GM12864 (cell line): ENCODE measurements at regions not wholly inside any gene's neighbourhood (a gene's known extent, or its start where the extent isn't known, plus 50 kb on each side); places are given as distances from the start of the nearest gene placed in this dataset.

Experiments
- DNase-seq: peaks from one replicate; pipeline ENCODE4 v3.0.0-alpha.2; 2011; ENCODE audit warnings: low read depth
- H3K4me3 ChIP-seq: 2 replicates; pipeline ENCODE4 v1.5.1; 2011; ENCODE audit warnings: mild to moderate bottlenecking, low read depth, low read length, control low read depth
- TF ChIP-seq, protein P1 (sequence below): IDR thresholded peaks from 2 replicates; pipeline ENCODE4 v1.5.1; 2011; ENCODE audit warnings: low read depth, mild to moderate bottlenecking, moderate library complexity, low read length, control low read depth, inconsistent platforms; ENCODE audit errors: missing control alignments

DNA sequence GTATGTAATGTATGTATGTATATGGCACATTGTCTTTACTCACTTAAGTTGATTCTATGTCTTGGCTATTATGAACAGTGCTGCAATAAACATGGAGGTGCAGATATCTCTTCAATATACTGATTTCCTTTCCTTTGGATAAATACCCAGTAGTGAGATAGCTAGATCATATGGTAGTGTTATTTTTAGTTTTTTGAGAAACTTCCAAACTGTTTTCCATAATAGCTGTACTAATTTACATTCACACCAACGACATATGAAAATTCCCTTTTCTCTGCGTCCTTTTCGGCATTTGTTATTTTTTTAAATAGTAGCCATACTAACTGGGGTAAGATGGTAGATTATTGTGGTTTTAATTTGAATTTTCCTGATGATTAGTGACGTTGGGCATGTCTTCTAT lies 445.6 kb downstream of the NFIB start:
- TF ChIP-seq, protein P1, sequence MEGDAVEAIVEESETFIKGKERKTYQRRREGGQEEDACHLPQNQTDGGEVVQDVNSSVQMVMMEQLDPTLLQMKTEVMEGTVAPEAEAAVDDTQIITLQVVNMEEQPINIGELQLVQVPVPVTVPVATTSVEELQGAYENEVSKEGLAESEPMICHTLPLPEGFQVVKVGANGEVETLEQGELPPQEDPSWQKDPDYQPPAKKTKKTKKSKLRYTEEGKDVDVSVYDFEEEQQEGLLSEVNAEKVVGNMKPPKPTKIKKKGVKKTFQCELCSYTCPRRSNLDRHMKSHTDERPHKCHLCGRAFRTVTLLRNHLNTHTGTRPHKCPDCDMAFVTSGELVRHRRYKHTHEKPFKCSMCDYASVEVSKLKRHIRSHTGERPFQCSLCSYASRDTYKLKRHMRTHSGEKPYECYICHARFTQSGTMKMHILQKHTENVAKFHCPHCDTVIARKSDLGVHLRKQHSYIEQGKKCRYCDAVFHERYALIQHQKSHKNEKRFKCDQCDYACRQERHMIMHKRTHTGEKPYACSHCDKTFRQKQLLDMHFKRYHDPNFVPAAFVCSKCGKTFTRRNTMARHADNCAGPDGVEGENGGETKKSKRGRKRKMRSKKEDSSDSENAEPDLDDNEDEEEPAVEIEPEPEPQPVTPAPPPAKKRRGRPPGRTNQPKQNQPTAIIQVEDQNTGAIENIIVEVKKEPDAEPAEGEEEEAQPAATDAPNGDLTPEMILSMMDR: no peak
- no peak overlapping the region for H3K4me3 ChIP-seq
- DNase-seq: no peak

DNA sequence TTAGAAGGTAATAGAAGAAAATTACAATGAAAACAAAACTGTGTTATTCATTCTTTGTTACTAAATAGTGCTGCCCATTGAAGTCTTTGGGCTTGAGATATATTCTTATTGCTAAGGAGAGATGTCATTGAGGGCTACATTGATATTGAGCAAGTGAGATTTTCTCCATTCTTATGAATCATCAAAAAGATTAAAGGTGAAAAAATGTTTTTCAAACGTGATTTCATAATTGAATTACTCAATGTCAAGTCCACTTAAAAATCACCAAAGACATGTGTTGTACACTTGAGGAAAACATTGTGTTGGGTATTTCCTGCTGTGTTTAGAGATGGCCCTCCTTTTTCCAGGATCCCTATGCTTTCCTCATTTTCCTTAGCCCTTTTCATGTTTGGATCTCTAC lies 448.1 kb downstream of the NFIB start:
- TF ChIP-seq, protein P1: no peak
- no peak overlapping the region for H3K4me3 ChIP-seq
- DNase-seq: no peak

DNA sequence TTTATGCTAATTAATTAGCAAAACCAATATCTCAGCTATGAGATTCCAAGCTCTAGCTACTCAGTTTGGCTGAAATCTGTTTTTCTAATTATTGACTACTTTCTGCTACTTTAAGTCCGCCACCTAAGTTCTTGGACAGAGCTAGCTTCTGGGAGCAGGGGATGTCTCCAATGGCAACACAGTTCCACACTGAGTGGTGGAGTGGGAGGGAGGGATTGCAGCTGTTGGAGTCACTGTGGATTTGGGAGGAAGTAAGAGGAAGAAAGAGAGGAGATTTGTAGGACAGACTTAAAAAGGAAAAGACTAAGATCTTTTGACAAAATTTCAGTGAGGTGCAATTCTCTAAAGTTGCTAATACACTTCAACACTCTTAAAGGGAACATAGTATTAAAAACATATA lies 450.8 kb downstream of the NFIB start:
- TF ChIP-seq, protein P1: no peak
- DNase-seq: no peak
- H3K4me3 ChIP-seq: no peak overlapping the region

DNA sequence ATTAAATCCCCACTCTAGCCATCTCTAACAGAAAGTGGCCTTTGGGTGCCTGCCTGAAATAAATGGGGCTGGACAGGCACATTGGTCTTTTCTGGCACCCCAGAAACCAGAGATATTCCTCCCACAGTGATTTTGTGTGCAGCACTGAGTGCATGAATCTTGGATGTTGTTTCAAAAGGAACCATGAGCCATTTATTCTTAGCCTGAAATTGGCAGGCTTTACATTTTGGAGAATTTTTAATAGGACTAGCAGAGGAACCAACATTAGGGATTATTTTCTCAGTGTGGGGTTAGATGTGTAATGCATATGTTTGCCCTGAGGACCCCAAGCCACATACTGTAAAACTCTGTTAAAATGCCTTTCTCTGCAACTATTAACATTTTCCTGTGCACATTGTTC lies 451.3 kb downstream of the NFIB start:
- no peak for DNase-seq
- TF ChIP-seq, protein P1: no peak
- no peak overlapping the region for H3K4me3 ChIP-seq

DNA sequence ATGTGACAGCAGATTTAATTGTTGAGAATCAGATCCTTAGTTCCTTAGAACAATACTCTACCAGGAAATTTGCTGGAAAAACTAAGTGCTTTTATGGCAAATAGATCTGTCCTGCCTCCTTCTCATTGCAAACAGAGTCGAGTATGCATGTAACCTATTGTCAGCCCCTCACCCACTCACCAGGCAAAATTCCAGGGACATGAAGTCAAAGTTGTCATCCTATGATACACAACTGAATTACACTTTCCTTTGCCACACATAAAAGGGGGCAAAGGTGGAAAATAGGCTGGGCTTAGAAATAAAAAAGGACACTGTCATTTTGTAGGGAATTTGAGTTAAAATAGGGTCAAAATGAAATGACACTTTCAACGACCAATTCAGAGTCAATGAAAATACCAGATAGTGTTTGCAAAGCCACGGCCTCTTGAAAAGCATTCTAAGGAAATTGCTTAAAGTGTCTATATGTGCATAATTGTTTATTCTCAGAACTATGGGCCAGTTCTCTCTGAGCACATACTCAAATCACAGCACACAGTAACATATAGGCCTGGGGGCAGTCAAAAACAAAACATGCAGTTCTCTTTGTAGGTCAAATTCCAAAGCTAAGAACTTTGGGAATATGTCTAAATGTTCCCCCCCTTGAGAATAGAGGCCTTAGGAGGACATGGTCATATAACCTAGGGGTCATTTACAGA lies 452.8 kb downstream of the NFIB start:
- no peak overlapping the region for H3K4me3 ChIP-seq
- no peak for DNase-seq
- TF ChIP-seq, protein P1: no peak

DNA sequence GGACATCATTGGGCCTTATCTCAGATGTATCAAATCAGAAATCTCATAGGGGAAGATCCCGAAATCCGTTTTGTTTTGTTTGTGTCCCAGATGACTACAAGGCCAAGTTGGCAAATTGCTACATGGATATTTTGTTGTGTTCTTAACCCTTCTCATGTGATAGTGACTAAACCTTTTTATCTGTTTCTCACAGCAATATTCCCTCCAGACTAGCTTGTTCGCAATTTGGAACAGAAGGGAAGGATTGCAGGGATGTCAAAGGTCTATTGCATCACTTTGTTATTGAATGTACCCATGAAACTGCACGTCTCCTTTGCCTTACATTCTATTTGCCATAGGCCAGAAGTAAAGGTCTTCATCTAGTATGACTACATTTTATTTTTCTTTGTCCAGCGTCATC lies 453.9 kb downstream of the NFIB start:
- no peak for DNase-seq
- H3K4me3 ChIP-seq: no peak overlapping the region
- TF ChIP-seq, protein P1: no peak

DNA sequence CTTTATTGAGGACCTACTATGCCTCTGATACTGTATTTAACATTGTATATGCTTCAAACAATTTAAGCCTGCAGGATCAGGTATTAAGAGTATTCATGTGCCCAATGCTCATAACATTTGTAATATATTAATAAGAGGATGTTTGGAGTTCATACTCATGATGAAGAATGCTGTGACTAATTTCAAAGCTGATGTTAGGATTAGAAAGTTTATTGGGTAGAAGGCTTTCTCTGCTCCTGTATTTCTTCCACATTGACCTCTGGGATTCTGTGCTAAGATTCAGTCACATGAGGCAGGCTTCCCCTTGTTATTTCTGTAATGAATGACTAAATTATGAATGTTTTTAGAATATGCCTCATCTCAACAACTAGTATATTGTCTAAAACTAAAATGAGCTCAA lies 456.4 kb downstream of the NFIB start:
- H3K4me3 ChIP-seq: no peak overlapping the region
- DNase-seq: no peak
- TF ChIP-seq, protein P1: no peak
